SH-SY5Y (cell line): ENCODE measurements at regions not wholly inside any gene's neighbourhood (a gene's known extent, or its start where the extent isn't known, plus 50 kb on each side); places are given as distances from the start of the nearest gene placed in this dataset.

ENCODE experiments used
- GATA2 ChIP-seq: IDR thresholded peaks from 2 replicates; pipeline ENCODE4 v1.6.1; 2011; ENCODE audit warnings: mild to moderate bottlenecking, low read depth, low read length
- GATA3 ChIP-seq: IDR thresholded peaks from 2 replicates; pipeline ENCODE4 v1.6.1; 2011; ENCODE audit warnings: low read depth, mild to moderate bottlenecking, low read length, moderate library complexity

DNA sequence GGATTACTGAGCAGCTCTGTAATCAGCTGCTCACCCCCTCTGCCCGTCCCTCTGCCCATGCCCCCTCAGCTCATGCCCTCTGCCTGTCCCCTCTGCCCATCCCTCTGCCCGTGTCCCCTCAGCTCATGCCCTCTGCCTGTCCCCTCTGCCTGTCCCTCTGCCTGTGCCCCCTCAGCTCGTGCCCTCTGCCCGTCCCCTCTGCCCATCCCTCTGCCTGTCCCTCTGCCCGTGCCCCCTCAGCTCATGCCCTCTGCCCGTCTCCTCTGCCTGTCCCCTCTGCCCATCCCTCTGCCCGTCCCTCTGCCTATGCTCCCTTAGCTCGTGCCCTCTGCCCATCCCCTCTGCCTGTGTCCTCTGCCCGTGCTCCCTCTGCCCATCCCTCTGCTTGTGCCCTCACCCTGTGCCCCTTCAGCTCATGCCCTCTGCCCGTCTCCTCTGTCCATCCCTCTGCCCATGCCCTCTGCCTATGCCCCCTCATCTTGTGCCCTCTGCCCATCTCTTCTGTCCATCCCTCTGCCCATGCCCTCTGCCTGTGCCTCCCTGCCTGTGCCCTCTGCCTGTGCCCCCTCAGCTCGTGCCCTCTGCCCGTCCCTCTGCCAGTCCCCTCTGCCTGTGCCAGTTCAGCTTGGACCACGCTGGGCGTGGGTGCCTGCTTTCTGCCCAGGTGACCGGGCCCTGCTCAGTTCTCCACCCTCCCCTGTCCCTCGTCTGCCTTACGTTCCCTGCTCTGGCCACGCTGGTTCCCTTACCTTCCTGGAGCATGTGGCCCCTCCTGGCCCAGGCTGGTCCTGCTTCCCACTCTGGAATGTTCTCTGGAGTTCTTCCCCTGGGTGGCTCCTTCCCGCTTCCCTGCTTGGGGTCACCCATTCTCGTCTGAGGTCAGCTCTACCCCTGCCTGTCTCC is 97.6 kb downstream of the NPIPB11 start:
- TF ChIP-seq GATA3: no peak
- TF ChIP-seq GATA2: no peak

DNA sequence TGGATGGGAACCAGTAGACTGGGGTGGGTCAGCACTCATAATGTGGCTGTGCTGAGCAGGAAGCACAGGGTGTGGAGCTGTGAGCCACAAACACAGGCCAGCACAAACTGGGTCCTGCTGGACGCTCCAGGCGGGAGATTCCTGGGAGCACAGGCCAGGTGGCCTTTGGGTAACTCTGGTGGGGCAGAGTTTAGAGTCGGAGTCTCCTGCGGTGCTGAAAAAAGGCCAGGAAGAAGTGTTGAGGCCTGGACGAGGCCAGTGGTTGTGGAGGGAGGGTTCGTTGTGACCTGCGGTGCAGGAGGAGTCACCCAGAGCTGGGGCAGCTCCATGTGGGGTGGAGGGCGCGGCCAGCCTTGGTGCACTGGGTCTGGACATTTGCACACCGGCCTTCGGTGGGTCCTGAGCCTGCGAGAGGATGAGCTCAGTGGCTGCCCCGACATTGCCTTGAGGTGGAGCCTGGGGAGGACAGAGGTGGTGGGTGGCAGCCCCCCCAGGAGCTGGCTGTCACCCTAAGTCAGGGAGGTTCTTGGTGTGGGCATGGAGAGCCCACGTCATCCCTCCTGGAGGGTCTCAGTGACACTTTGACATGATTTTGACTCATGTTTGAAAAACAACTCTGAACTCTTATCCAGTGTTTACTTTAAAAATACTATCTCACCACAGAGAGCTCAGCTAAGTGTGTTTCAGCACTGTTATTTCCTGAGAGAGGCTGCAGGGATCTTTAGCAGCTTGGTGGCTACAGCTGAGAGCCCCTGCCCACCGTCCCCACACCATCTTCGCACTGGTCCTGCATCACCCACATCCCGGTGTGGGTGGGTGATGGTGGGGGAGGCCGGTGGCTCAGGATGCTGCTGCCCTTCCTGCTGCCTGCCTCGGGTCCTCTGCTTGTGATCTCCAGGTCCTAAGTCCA is 98.7 kb downstream of the NPIPB11 start:
- TF ChIP-seq GATA3 (no peak), GATA2 (no peak)

DNA sequence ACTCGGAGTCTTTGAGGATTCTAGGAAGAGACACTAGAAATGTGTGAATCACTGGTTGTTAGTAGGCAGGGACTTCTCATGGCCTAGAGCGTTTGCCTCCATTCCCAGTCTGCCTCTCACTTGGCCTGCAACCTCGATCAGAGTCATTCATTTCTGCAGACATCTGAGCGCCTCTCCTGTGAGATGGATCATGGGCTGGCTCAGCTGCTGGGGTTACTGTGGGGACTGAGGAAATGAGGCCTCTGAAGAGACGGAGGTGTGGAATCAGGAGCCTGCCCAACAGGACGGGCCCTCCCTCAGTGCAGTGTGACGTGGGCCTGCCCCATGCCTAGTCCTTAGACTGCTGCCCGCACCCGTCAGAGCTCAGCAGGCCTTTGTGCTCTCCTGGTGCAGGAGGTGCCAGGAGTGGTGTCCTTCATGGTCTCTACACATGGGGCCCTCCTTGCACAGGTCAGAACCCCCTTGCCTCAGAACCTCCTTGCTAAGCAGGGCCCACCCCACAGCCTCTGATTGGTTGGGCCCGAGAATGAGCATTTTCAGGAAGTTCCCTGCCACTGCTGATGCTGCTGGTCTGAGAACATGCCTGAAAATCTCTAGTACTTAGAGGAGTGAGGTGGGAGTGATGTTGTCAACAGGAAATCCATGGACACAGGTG is 99.4 kb downstream of the NPIPB11 start:
- no peak for TF ChIP-seq GATA2
- no peak for TF ChIP-seq GATA3

GRCh38 chr16:29306201-29306600 is 100.3 kb downstream of the NPIPB11 start:
- TF ChIP-seq GATA3: no peak
- no peak for TF ChIP-seq GATA2

- TF ChIP-seq GATA2: no peak
- no peak for TF ChIP-seq GATA3
These were observed 102.3 kb downstream of the NPIPB11 start for GRCh38 chr16:29304251-29304650.

GRCh38 chr16:29303520-29303919 is 103.0 kb downstream of the NPIPB11 start:
- TF ChIP-seq GATA2 (no peak), GATA3 (no peak)

GRCh38 chr16:29302976-29303375 is 103.5 kb downstream of the NPIPB11 start:
- TF ChIP-seq GATA2: no peak
- TF ChIP-seq GATA3: no peak

- no peak for TF ChIP-seq GATA2
- TF ChIP-seq GATA3: no peak
These were observed 115.8 kb downstream of the NPIPB11 start for GRCh38 chr16:29290631-29291247.

DNA sequence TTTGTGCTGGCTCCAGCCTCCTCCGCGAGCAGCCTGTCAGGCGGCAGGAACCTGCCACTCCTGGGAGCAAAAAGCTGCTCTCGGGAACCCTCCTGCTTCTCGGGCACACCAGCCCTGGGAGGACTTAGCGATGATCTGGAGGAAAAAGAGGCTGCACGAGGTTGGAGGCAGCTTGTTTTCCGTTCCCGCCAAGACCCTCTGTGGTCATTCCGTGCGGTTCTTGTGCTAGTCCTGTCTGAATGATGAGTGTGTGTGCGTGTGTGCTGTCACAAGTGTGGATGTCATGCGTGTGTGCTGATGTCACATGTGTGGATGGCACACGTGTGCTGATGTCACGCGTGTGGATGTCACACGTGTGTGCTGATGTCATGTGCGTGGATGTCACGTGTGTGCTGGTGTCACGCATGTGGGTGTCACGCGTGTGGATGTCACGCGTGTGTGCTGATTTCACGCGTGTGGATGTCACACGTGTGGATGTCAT is 150.0 kb downstream of the NPIPB11 start:
- TF ChIP-seq GATA2: no peak
- TF ChIP-seq GATA3: no peak

- no peak for TF ChIP-seq GATA2
- TF ChIP-seq GATA3: no peak
These were observed 151.6 kb downstream of the NPIPB11 start for GRCh38 chr16:29254676-29255495.

DNA sequence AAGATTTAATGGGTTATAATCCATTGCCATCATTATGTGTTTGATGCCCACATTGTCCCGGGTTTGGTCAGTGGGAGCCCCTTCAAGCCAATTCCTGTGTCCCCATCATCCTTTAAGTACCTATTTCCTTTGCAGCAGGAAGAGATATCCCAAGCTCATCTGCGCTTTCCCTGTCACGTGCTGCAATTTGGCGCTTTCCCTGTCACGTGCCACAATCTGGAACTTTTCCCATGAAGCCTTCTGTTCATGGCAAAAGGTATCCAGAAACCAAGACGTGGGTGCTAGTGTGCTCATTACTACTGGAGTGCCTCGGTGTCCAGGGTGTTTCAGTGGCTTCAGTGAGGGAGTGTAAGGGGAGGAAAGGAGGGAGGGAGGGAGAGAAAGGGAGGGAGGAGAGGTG is 168.5 kb downstream of the NPIPB11 start:
- TF ChIP-seq GATA2 (no peak), GATA3 (no peak)

DNA sequence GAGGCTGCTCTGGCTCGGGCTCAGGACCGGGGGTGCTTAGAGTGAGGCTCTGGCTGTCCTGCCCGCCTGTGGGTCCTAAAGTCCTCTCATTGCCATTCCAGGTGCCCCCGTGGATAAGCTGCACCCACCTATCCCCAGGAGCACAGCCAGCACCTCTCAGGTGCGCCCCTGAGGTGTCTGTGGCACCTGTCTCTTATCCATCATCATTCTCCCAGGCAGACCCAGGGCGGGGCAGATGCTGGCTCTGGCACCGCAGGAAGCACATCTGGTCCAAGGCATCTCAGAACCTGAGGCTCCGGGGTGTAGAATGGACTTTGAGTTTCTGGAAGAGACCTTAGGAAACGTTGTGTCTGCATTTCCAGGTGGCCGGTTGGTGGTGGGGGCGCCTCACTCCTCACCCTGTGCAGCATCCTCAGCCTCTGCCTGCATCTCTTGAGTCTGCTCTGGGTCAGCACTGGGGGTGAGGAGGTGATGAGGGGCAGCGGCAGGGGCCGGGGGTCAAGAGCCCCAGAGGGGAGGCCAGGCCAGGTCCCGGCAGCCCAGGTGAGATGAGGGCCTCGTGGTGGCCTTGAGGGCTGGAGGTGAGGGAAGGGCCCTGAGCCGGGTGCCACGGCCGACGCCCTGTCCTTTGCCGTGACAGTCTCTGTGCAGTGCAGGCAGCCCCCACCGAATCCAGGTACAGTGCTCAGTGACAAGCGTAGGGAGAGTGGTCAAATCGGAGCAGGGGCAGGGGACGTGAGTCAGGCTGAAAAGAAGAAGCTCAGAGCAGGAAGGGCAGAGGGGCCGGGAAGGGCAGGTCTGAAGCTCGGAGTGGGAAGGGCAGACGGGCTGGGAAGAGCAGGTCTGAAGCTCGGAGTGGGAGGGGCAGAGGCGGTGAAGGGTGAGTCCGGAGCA is 173.5 kb downstream of the NPIPB11 start:
- TF ChIP-seq GATA2 (no peak), GATA3 (no peak)

GRCh38 chr16:29231244-29231643 is 175.3 kb downstream of the NPIPB11 start:
- TF ChIP-seq GATA3 (no peak), GATA2 (no peak)
